Kidney capillary endothelial cell (primary cell): ENCODE measurements at regions not wholly inside any gene's neighbourhood (a gene's known extent, or its start where the extent isn't known, plus 50 kb on each side); places are given as distances from the start of the nearest gene placed in this dataset.
"Not testable (repeated sequence)": the region's sequence is repeated elsewhere in the genome, so short reads cannot be mapped to it uniquely, and the experiment has no call there.

Experiments used
- DNase-seq: peaks from one replicate; pipeline ENCODE4 v3.0.0-alpha.2; 2018; ENCODE audit warnings: low spot score

DNA sequence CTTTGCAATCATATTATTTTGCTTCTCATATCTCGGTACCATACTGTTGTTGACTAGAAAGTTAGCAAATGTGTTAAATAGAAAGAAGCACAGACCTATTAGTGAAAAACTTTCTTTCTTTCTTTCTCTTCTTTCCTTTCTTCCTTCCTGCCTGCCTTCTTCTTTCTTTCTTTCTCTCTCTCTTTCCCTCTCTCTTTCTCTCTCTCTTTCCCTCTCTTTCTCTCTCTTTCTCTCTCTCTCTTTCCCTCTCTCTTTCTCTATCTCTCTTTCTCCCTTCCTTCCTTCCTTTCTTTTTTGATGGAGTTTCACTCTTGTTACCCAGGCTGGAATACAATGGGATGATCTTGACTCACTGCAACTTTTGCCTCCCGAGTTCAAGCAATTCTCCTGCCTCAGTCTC is 1160.6 kb downstream of the GATA3 start:
- no peak for DNase-seq

DNA sequence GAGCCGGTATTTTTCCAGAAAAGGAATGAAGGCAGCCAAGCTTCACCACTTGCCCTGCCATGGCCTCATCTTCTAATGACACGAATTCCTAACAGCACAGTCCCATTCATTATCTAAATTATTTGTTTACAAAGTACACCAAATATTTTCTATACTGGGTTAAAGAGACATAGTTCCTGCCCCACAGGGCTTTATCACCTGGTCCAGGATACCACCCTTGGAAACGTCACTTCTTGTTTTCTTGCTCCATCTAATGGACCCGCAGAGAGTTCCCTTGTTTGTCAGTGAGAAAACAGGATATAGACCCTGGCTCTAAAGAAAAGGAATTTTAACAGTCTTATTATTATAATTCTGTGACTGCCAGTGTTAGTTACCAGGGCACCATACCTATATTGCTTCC is 1165.4 kb downstream of the GATA3 start:
- no peak for DNase-seq

DNA sequence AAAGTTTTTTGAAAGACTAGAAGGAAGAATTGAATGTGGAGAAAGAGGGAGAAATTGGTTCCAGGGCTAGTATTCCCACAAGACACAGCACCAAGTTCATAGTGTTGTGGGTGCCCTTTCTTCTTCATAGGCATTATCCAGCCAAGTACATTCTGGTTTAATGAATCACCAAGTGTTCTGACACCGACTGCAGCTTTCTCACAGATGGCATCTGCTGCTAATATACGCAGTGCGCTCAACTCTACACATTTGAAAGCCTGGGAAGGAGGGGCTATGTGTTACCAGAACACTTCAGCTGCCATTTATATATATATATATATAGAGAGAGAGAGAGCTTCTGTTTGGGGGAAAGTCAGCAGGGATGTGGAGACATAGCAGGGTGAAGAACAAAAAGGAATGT is 1168.4 kb downstream of the GATA3 start:
- no peak for DNase-seq

DNA sequence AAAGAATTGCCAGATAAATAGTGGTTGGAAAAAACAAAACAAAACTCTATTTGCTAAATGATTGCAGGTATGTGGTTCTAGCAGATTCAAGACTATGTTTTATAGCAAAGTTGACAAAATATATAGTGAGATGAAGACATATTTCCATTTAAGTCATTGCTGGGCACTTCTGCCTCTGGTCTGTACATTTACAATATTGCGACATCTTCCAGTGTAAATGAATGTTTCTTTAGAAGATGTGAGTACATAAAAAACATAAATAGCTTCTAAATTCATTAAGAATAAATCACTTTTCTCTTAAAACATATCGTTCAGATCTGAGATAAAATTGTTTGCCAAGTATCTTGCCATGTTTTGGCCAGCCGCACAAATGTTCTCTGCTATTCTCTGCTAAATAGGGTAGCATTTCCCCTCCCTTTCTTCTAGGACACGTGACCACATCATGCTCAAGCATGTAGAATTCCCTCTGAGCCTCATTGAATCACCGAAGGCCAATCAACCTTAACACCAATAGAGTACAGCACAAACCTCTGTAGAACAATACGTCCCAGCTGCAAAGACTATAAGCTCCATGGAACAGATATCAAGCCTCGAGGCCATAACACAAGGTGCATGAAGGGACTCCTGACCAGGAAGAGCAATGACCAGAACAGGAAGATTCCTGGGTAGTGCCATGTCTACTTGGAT is 1173.3 kb downstream of the GATA3 start:
- no peak for DNase-seq

- DNase-seq, result no peak
Observed at GRCh38 chr10:9228771-9229170, 1174.3 kb downstream of the GATA3 start.

GRCh38 chr10:9229702-9230244 is 1175.3 kb downstream of the GATA3 start:
- no peak for DNase-seq

DNA sequence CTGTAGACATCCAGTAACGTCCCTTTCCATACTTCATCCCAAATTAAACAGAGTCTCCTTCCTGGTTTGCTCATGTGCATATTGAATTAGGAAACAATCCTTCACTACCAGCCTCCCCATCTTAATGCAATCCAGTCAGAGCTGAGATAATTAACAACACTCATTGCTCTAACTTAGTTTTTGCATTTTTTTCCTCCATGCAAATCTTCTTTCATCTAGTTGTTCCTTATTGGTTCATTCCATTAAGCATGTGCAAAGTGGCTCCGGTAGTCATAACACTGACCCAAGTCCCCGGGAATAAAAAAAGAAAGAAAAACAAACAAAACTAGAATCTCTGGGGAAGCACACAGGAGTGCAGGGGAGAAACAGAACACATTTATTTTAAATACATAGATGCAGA is 1176.1 kb downstream of the GATA3 start:
- no peak for DNase-seq

DNA sequence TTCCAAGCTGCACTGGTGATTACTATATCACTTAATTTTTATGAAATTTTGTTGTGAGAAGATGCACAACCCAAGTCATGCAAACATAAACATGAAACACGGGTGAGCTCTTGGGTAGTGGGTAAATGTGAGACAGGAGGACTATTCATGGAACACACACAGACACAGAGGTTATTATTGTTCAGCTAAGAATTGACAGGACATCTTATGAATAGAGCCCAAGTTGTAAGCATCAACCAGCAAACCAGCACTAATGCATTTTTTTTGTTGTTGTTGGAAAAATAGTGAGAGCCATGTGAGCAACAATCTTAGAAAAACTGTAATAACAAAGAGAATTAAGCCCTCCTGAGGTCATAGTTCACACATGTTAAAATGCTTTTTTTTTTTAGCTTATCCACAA is 1179.7 kb downstream of the GATA3 start:
- no peak for DNase-seq

GRCh38 chr10:9238041-9238440 is 1183.6 kb downstream of the GATA3 start:
- DNase-seq, result no peak

DNA sequence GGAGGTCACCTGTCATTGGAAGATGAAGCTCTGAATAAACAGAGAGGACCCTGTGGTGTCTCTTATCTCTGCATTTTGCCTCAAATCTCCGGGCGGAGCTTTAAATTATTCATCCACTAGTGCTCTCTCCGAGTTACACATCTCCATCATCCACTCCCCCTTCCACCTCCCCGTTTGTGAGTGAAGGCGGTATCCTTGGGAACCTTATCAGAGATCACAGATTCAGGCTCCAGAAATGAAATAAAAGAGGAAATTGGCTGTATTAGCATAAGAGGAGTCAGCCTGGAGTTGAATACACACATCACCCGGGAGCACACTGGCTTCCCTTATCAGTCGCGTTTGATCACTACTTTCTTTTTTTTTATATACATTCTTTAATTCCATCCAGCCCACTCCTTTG is 1184.8 kb downstream of the GATA3 start:
- no peak for DNase-seq

- no peak for DNase-seq
Observed at GRCh38 chr10:9243941-9244411, 1189.5 kb downstream of the GATA3 start.

GRCh38 chr10:9244864-9245263 is 1190.4 kb downstream of the GATA3 start:
- no peak for DNase-seq

DNA sequence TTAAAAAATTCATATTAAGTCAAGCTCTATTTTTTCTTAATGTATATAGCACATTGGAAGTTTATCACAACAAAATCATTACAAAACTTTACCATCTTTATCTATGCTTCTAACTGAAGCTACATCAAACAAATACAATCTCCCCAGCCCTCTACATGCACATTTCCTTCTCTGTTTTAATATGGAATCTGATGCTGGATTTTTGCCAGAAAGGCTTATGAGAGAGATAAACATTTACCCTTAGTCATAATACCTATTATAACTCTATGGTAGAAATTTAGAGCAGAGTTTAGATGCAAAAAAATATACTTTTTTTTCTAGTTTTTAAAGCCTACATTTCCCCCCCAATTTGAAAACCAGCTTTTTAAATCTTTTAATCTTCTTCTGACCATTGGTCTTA is 1198.6 kb downstream of the GATA3 start:
- no peak for DNase-seq

- no peak for DNase-seq
Observed at GRCh38 chr10:9254353-9254752, 1199.9 kb downstream of the GATA3 start.

GRCh38 chr10:9260690-9261089 is 1206.2 kb downstream of the GATA3 start:
- DNase-seq, result no peak

GRCh38 chr10:9262770-9263169 is 1208.3 kb downstream of the GATA3 start:
- no peak for DNase-seq

GRCh38 chr10:9268176-9268575 is 1213.7 kb downstream of the GATA3 start:
- DNase-seq, result no peak

DNA sequence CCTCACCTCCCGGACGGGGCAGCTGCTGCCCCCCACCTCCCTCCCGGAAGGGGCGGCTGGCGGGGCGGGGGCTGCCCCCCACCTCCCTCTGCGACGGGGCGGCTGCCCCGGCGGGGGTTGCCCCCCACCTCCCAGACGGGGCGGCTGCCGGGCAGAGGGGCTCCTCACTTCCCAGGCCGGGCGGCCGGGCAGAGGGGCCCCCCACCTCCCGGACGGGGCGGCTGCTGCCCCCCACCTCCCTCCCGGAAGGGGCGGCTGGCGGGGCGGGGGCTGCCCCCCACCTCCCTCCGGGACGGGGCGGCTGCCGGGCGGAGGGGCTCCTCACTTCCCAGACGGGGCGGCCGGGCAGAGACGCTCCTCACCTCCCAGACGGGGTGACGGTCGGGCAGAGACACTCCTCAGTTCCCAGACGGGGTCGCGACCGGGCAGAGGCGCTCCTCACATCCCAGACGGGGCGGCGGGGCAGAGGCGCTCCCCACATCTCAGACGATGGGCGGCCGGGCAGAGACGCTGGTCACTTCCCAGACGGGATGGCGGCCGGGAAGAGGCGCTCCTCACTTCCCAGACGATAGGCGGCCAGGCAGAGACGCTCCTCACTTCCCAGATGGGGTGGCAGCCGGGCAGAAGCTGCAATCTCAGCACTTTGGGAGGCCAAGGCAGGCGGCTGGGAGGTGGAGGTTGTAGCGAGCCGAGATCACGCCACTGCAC is 1218.8 kb downstream of the GATA3 start:
- DNase-seq, result not testable (repeated sequence)

DNA sequence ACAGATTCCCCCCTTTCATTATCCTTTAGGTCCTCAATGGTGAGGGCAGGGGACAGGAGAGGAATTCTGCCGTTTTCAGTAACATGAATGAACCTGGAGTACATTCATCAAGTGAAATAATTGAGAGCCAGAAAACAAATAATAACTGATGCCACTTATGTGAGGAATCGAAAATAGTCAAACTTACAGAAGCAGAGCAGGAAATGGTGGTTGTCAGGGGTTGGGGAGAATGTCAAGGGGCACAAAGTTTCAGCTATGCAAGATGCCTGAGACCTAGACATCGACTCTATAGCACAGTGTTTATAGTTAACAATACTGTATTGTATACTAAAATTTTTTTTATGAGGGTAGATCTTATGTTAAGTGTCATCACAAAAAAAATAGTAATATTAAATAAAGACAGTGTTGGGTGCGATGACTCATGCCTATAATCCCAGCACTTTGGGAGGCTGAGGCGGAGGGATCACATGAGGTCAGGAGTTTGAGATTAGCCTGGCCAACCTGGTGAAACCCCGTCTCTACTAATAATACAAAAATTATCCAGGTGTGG is 1219.8 kb downstream of the GATA3 start:
- no peak for DNase-seq

DNA sequence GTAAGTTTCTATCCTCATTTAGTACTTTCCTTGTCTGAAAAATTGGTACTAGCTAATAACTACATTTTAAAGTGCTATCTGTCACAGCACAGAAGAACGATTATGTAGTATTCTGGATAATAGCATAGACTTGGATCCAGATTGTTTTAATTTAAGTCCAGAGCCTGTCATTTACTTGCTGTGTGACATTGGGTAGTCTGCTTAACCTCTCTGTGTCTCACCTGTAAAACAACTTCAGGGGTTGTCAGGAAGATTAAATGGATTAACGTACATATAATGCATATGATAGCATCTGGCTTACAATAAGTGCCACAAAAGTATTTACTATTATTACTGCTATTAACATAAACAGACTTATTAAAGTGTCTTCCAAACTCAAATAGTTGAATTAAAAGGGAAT is 1221.4 kb downstream of the GATA3 start:
- no peak for DNase-seq

GRCh38 chr10:9285690-9286089 is 1231.2 kb downstream of the GATA3 start:
- DNase-seq, result no peak

DNA sequence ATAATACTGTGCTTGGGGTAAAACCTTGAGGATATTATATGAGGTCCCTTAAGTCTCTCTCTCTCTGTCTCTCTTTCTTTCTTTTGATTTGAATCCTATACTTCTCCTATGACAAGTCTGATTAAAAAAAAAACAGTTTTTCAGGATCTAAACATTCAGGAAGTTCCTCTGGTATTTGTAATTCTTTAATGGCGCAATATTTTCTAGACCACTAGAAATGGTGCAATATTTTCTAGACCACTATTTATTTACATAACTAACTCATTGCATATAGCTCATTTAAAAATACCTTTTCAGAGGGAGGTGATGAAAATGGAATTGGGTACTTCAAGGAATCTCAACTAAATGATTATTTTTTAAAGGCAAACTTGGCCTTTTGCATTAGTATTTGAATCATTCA is 1235.3 kb downstream of the GATA3 start:
- no peak for DNase-seq

GRCh38 chr10:9291081-9291480 is 1236.6 kb downstream of the GATA3 start:
- no peak for DNase-seq
